HFFc6 (cell line): ENCODE measurements at regions not wholly inside any gene's neighbourhood (a gene's known extent, or its start where the extent isn't known, plus 50 kb on each side); places are given as distances from the start of the nearest gene placed in this dataset.
A peak's percentile ranks its signal among the peaks of the same experiment; 100 is the strongest.

ENCODE experiments used
- DNase-seq: peaks from one replicate; pipeline ENCODE4 v3.0.0-alpha.2; 2018
- H3K27ac Mint-ChIP-seq: 2 replicates; pipeline ENCODE4 v1.8.0; 2020; ENCODE audit warnings: mild to moderate bottlenecking, mixed read lengths
- H3K27me3 Mint-ChIP-seq: 2 replicates; pipeline ENCODE4 v1.8.0; 2021; ENCODE audit warnings: mild to moderate bottlenecking, moderate library complexity, mixed read lengths; ENCODE audit not compliant: insufficient read depth
- H3K36me3 Mint-ChIP-seq: 2 replicates; pipeline ENCODE4 v1.8.0; 2021; ENCODE audit warnings: low read depth, mixed read lengths
- H3K4me1 Mint-ChIP-seq: 2 replicates; pipeline ENCODE4 v1.8.0; 2020; ENCODE audit warnings: low read depth, mixed read lengths
- H3K4me3 Mint-ChIP-seq: 2 replicates; pipeline ENCODE4 v1.8.0; 2020; ENCODE audit warnings: mild to moderate bottlenecking, moderate library complexity, mixed read lengths
- H3K9me3 Mint-ChIP-seq: 2 replicates; pipeline ENCODE4 v1.8.0; 2020; ENCODE audit warnings: mild to moderate bottlenecking, mixed read lengths
- TF ChIP-seq, protein P1 (sequence below): fragments of 200-600 bp; sonication (generic); IDR thresholded peaks from 2 replicates; pipeline ENCODE4 v1.5.0; 2021; ENCODE audit warnings: antibody characterized with exemption, mild to moderate bottlenecking

DNA sequence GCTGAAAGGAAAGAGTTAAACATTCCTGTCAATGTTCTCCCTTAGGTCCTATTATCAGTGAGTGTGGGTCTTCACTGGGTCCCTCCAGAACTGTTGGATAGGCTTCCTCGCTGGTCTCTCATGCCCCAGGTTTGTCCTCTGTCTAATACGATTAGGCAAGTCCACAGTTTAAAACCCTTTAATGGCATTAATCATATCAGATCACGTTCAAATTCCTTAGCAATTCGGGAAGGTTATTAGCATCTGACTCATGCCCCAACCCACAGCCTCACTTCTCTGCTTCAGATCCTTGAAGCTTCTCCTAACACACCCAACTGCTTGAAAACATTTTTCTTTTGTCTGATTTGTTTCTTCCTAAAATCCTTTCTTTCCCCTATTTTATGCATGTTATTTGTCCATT lies 224.3 kb upstream of the ATP10A start:
- Mint-ChIP-seq H3K4me1 (peaks cover 79% of the 10 kb centered on the region), H3K36me3 (no peaks in the 10 kb centered on the region), H3K9me3 (no peaks in the 10 kb centered on the region), H3K4me3 (peak overlapping the region; percentile 84), H3K27me3 (no peaks in the 10 kb centered on the region), H3K27ac (peak overlapping the region; percentile 91)
- TF ChIP-seq, protein P1, sequence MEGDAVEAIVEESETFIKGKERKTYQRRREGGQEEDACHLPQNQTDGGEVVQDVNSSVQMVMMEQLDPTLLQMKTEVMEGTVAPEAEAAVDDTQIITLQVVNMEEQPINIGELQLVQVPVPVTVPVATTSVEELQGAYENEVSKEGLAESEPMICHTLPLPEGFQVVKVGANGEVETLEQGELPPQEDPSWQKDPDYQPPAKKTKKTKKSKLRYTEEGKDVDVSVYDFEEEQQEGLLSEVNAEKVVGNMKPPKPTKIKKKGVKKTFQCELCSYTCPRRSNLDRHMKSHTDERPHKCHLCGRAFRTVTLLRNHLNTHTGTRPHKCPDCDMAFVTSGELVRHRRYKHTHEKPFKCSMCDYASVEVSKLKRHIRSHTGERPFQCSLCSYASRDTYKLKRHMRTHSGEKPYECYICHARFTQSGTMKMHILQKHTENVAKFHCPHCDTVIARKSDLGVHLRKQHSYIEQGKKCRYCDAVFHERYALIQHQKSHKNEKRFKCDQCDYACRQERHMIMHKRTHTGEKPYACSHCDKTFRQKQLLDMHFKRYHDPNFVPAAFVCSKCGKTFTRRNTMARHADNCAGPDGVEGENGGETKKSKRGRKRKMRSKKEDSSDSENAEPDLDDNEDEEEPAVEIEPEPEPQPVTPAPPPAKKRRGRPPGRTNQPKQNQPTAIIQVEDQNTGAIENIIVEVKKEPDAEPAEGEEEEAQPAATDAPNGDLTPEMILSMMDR = no peak
- peak; percentile 80 for DNase-seq

DNA sequence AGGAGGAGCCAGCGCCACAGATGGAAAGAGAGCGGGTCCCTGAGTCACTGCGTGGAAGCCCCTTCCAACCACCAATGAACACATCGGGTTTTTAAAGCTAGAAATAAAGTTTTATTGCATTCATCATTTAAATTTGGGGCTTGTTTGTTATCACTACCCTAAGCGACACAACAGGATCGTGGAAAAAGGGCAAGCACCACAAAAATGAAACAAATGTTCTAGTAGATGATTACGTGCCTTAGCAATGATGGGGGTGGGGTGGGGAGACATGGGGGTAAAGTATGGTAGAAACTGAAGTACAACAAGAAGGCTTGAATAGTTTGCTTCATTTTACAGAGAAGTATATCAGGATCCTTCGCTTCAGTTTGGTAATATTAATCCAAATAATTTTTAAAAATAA lies 221.6 kb upstream of the ATP10A start:
- TF ChIP-seq, protein P1 = no peak
- Mint-ChIP-seq H3K27ac (peak overlapping the region; percentile 84), H3K4me3 (no peak overlapping the region), H3K36me3 (no peaks in the 10 kb centered on the region), H3K9me3 (no peaks in the 10 kb centered on the region), H3K27me3 (peaks cover 3% of the 10 kb centered on the region), H3K4me1 (peaks cover 74% of the 10 kb centered on the region)
- DNase-seq = peak; percentile 33

DNA sequence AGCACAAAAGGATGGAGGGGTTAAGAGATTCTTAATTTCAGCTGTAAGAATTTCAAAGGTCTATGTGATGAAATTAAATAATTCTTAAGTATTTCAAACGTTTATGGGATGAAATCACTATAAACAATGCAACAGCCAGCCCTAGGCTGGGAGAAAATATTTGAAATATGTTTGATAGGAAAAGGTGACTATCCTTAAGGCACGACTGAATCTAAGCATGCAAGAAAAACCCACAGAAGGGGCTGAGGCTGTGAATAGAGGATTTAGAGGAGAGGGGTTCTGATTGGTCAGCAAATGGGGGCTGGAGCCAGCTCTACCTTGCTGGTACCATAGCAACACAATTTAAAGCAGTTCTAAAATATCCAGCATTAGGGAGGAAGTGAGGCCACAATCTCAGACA lies 220.8 kb upstream of the ATP10A start:
- H3K9me3 Mint-ChIP-seq = no peaks in the 10 kb centered on the region
- TF ChIP-seq, protein P1 = no peak
- no peaks in the 10 kb centered on the region for H3K36me3 Mint-ChIP-seq
- peak overlapping the region; percentile 84 for H3K27ac Mint-ChIP-seq
- peaks cover 78% of the 10 kb centered on the region for H3K4me1 Mint-ChIP-seq
- no peak for DNase-seq
- peak overlapping the region; percentile 56 for H3K4me3 Mint-ChIP-seq
- peaks cover 3% of the 10 kb centered on the region for H3K27me3 Mint-ChIP-seq

DNA sequence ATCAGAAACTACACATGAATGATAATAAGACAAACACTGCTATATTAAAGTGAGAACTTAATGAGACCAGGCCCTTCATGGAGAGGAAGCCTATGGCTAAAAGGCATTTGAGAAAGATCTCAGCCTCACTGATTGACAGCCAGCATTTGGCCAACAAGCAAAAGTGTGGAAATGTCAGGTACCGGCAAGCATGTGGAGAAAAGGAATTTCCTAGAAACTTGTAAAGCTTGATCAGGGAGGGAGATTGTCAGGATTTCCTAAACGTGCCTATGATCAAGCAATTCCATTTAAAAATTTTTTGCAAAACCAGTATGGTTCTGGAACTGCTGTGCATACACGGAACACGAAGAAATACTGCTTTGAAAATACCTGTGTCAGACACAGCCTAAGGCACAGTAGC lies 220.3 kb upstream of the ATP10A start:
- TF ChIP-seq, protein P1 = no peak
- no peak for DNase-seq
- peaks cover 78% of the 10 kb centered on the region for H3K4me1 Mint-ChIP-seq
- H3K4me3 Mint-ChIP-seq = peak overlapping the region; percentile 87
- H3K27me3 Mint-ChIP-seq = peaks cover 3% of the 10 kb centered on the region
- H3K27ac Mint-ChIP-seq = peak overlapping the region; percentile 84
- H3K9me3 Mint-ChIP-seq = no peaks in the 10 kb centered on the region
- H3K36me3 Mint-ChIP-seq = no peaks in the 10 kb centered on the region

DNA sequence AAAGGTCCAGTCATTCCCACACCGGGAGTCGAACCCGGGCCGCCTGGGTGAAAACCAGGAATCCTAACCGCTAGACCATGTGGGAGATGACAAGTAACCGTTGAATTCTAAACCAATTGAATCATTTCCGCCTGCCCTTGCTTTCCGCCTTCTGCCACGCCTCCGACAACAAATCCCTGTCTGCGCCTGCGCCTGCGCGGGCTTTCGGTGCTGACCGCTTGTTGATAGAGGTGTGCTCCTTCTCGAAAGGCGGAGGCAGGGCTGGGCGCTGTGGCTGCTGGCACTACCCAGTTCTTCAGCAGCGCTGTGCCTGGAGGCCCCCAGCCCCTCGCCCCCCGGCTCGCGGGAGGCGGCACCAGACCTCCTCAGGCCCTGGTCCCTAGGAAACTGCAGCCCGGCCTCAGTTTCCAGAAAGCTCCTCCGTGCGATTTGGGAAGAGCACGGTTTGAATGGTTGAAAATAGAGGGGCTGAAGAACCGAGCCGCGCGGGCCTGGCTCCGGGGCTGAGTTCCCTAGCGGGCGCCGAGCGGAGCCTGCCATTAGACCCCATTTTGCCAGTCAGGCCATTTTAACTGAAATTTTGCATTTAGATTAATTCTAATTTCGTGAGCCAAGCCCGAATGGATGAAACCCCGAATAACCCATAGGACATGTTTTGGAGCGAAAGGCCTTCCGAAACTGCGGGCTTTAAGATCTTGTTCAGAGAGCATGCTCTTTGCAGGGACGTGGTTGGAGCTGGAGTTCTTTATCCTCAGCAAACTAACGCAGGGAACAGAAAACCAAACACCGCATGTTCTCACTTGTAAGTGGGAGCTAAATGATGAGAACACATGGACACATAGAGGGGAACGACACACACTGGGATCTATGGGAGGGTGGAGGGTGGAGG lies 219.3 kb upstream of the ATP10A start:
- H3K9me3 Mint-ChIP-seq = no peaks in the 10 kb centered on the region
- peak overlapping the region; percentile 87 for H3K4me3 Mint-ChIP-seq
- TF ChIP-seq, protein P1 = no peak
- peak; percentile 95 for DNase-seq
- H3K4me1 Mint-ChIP-seq = peaks cover 68% of the 10 kb centered on the region
- peaks cover 3% of the 10 kb centered on the region for H3K27me3 Mint-ChIP-seq
- H3K36me3 Mint-ChIP-seq = no peaks in the 10 kb centered on the region
- peak overlapping the region; percentile 84 for H3K27ac Mint-ChIP-seq
